Inferior parietal cortex (tissue), 1 donor: ENCODE measurements at regions not wholly inside any gene's neighbourhood (a gene's known extent, or its start where the extent isn't known, plus 50 kb on each side); places are given as distances from the start of the nearest gene placed in this dataset.

ENCODE experiments used
- DNase-seq: peaks from one replicate; pipeline ENCODE4 v3.0.0-alpha.2; 2016; ENCODE audit errors: extremely low spot score

DNA sequence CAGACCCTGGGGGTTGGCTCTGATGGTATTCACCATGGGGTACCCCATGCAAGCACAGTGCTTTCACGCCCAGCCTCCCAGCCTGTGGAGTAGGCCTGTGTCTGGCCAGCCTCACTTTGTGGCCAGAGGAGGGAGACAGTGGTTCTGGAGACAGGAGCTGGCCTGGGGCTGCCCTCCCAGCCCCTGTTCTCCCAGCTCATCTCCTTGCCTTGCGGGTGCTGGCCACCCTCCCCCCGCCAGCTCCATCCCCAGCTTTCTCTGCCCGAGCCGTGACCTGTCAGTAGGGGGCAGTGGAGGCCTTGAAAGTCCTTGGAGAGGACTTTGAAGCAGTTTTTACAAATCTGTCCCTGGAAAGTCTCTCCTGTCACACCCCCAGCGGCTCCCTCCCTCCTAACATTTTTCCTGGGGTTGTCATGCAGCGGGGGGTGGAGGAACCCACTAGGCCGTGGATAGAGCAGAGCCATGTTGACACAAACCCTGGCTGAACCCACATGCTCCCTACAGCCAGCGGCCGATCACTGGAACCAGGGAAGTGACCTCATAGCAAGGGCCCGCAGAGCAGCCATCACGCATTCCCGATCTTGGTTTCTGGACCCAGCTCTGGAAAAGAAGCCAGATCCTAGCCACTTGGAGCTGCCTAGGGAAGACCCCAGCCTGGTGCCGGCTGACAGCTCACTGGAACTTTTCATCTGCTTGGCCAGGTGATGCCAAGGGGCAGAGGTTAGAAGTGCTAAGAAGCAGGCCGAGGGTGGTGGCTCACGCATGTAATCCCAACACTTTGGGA is 289.4 kb downstream of the SEC14L1 start:
- peak; percentile 86 for DNase-seq

- DNase-seq, result no peak
Measured at GRCh38 chr17:77432034-77432661, 291.4 kb downstream of the SEC14L1 start.

DNA sequence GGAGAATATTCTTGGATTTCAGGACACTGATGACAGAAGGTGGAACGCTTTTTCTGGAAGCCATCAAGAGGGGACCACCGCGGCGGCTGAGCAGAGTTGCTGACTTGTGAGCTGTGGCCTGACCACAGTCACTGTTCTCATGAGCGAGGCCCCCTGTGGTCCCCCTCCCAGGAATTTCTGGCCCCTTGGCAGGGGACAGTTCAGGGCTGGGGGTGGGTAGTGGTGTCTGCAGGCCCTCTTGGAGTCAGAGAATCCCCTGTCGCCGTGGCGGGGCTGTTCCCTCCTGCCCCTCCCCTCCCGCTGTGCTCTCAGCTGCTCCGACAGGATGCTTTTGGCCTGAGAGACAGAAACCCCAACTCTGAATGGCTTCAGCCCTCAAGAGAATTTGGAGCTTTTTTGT is 292.0 kb downstream of the SEC14L1 start:
- no peak for DNase-seq

GRCh38 chr17:77433385-77434135 is 292.8 kb downstream of the SEC14L1 start:
- no peak for DNase-seq

GRCh38 chr17:77434136-77435114 is 293.7 kb downstream of the SEC14L1 start:
- DNase-seq, result no peak

DNA sequence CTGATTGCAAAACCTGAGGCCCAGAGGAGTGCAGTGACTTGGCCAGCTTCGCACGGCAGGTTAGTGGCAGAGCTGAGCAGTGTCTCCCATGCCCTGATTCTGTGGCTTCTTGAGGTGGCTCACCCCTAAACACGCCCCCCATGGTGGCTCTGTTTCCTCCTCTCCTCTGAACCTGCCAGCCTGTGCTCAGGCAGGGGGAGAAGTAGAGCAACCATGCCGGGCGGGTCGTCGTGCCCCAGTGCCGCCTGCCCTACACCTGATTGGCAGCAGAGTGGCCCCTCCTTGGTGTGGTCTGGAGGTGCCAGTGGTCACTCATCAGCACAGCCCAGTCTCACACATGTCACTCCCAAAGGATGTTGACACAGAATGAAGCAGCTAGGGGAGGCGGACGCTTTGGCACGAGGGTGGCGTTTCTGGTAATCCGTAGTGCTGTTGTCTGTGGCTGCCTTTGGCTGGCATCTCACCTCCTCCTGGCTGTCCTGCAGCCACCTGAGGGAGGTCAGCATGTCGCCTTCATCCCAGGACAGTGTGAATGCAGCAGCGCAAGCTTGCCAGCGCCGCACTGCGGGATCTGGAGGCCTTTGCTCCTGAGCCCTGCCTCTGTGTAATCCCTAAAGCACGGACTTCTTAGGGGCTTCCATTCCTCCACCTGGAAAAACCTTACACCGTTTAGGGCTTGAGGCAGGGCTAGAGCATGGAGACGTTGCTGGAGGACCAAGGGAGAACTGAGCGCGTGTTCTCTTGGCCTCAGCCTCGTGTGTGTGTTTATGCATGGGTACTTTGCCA is 294.7 kb downstream of the SEC14L1 start:
- no peak for DNase-seq

DNA sequence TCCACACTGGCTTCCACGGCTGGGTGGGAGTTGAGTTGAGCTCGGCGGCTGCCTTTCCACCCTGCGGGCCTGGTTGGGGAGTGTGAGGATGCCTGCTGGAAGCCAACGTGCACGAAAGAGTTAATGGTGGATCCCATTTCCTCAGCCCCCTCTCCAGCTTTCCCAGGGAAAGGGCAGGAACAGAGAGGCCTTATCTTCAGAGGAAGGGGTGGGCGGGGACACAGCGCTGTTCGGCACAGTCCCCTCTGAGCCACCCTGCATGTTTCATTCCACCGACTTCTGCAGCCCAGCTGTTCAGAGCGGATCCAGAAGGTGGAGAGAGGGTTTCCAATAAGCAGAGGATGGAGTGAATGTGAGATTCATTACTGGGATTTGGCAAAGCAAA is 295.3 kb downstream of the SEC14L1 start:
- no peak for DNase-seq

GRCh38 chr17:77436481-77436880 is 295.7 kb downstream of the SEC14L1 start:
- no peak for DNase-seq

GRCh38 chr17:77437017-77437416 is 296.2 kb downstream of the SEC14L1 start:
- no peak for DNase-seq

- no peak for DNase-seq
Measured at GRCh38 chr17:77437747-77438146, 297.0 kb downstream of the SEC14L1 start.

DNA sequence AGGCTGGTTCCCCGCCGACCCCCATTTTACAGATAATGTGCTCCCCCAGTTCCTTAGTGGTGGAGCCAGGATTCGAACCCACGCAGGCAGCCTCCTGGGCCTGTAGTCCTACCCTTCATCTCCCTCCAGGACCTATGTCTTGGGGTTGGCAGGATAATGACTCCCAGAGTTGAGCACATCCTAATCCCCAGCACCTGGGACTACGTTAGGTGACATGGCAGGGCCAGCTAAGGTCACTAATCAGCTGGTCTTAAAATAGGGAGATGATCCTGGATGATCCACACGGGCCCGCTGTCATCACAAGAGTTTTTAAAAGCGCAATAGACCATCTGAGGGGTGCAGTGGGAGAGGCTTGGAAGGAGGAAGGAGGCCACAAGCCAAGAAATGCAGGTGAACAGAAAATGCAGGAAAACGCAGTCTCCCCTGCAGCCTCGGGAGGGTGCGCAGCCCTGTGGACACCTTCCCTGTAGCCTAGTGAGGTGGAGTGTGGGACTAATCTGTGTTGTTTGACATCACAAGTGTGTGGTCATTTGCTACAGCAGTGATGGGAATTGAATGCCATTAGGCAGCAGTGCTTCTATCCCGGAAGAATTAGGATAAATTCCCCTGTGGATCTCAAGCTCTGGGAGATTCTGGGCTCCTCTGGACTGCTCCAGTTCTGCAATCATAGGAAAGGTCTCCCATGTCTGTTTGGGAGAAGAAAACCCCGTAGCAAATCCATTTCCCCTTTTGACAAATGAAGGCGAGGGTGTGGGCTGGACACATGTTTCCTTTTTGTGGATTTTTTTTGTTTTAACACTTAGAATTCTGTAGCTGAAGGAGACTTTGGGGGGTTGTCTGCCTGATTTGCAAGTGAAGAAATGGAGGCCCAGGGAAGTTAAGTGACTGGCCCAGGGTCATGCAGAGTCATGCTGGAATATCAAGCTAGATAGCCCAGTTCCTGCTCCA is 297.7 kb downstream of the SEC14L1 start:
- DNase-seq, result no peak

DNA sequence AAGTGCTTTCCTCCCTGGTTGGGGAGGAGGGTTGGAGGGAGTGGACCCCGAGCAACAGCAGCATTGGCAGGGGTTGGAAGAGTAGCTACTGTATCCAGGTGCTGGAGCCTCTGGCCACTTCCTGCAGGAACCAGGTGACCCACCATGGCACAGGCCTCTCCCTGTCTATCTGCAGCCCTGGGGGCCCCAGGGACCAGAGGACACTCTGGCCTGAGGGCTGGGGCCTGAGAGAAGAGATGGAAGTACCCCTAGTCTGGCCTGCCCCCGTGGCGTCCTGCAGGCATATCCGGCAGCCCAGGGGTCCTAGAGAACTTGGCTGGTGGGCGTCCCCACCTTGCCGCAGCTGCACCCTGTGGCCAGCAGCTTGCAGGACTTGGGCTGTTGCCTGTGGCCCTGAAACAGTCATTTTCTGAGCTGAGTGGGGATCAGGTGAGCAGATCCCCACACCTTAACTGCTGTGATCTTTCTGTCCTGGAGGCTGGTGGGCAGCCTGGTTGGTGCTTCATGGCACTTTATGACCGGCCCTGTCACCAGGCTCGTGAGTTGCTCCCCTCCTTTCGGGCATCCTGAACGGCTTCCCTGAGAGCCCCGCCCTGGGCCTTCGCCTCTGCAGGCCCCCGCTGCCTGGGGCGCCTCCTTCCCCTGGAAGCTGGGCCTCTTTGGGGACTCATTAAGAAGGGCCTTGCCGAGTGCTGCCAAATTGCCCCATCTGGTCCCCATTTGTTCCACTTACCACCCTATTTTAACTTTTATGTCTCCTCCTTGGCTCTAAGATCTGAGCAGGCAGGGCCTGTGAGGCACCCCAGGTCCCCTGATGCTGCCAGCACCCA is 298.6 kb downstream of the SEC14L1 start:
- DNase-seq, result no peak

DNA sequence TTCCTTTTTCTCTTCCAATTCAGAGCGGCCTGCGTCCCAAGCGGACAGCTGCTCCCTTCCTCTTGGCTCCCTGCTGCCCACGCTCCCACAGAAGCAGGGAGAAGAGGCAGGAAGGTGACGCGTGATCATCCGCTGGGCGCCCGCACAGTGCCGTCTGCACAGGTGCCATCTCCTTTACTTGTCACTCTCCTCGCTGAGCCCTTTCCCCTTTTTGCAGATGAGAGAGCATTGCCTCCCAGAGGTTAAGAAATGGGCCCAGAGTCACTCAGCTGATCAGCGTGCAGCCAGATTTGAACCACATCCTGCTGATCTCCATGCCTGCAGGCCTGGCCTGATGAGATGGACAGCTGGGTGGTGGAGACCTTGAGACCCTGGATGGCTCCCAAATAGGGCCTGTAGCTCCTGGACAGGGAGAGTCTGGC is 299.8 kb downstream of the SEC14L1 start:
- DNase-seq, result no peak

GRCh38 chr17:77441130-77441920 is 300.6 kb downstream of the SEC14L1 start:
- DNase-seq, result no peak

DNA sequence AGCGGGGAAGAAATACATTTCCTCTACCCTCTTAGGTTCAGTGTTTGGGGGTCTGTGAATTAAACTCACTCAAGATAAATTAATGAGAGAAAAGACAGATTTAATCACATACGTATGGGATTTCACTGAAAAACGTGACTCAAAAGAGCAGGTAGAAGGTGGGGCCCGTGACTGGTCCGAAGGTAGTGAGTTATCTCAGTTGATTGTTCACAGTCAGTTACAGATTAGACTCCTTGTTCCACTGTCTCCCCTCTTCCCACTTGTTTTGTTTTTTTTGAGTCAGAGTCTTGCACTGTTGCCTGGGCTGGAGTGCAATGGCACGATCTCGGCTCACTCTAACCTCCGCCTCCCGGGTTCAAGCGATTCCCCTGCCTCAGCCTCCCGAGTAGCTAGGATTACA is 301.2 kb downstream of the SEC14L1 start:
- DNase-seq, result no peak

- no peak for DNase-seq
Measured at GRCh38 chr17:77442976-77443747, 302.4 kb downstream of the SEC14L1 start.

DNA sequence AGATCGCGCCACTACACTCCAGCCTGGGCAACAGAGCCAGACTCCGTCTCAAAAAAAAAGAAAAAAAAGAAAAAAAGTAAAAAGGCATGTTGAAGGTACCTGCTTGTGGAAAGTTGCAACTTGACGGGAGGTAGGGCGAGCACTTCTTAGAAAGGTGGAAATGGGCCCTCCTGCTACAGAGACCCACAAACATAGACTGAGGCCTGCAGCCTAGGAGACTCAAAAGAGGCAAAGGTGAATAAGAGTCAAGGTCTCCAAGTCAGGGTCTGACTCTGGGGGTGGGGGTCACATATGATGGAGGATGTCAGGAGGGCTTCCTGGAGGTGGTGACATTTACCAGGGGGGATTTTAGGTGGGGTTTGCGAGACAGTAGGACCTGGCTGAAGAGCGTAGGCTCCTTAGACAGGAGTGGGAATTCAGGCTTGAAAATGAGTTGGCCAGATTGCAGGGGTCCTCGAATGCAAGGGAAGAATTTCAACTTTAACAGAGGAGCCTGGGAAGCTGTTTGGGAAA is 303.0 kb downstream of the SEC14L1 start:
- no peak for DNase-seq
